Cardiac fibroblast (primary cell): ENCODE measurements at regions not wholly inside any gene's neighbourhood (a gene's known extent, or its start where the extent isn't known, plus 50 kb on each side); places are given as distances from the start of the nearest gene placed in this dataset.

Source experiments
- DNase-seq, 2 donors: peaks; one replicate each; pipeline versions ENCODE4 v3.0.0 to v3.0.0-alpha.2; 2010; ENCODE audit warnings: low read depth in 2 of 2
- H3K4me3 ChIP-seq, 2 donors: replicated peaks in 1 of 2; 1 replicate in 1 of 2; 2 replicates in 1 of 2; pipeline ENCODE4 v1.5.1; 2011; ENCODE audit warnings: low read depth in 2 of 2, low read length in 2 of 2, mild to moderate bottlenecking in 2 of 2, moderate library complexity in 1 of 2
- TF ChIP-seq, protein P1 (sequence below): IDR thresholded peaks from one replicate; pipeline ENCODE4 v1.5.1; 2011; ENCODE audit warnings: low read depth, mild to moderate bottlenecking, low read length, inconsistent platforms

- H3K4me3 ChIP-seq = peak overlapping the region; percentile 15 to 39
- TF ChIP-seq, protein P1, sequence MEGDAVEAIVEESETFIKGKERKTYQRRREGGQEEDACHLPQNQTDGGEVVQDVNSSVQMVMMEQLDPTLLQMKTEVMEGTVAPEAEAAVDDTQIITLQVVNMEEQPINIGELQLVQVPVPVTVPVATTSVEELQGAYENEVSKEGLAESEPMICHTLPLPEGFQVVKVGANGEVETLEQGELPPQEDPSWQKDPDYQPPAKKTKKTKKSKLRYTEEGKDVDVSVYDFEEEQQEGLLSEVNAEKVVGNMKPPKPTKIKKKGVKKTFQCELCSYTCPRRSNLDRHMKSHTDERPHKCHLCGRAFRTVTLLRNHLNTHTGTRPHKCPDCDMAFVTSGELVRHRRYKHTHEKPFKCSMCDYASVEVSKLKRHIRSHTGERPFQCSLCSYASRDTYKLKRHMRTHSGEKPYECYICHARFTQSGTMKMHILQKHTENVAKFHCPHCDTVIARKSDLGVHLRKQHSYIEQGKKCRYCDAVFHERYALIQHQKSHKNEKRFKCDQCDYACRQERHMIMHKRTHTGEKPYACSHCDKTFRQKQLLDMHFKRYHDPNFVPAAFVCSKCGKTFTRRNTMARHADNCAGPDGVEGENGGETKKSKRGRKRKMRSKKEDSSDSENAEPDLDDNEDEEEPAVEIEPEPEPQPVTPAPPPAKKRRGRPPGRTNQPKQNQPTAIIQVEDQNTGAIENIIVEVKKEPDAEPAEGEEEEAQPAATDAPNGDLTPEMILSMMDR = no peak
- peak in 1 of 2 donors; percentile 67 for DNase-seq
Observed at GRCh38 chr12:116508145-116509121, 50.7 kb upstream of the MAP1LC3B2 start.
